Suprapubic skin (tissue), 4 donors: ENCODE measurements at regions not wholly inside any gene's neighbourhood (a gene's known extent, or its start where the extent isn't known, plus 50 kb on each side); places are given as distances from the start of the nearest gene placed in this dataset.

Experiments used
- EP300 ChIP-seq: sonication (generic); formaldehyde crosslinking; IDR thresholded peaks from one replicate; pipeline ENCODE4 v1.6.1; 2017; ENCODE audit warnings: antibody characterized with exemption
- POLR2A ChIP-seq, 2 donors: fragments of 450-650 bp; IDR thresholded peaks; one replicate each; pipeline ENCODE4 v1.6.1; 2017; ENCODE audit warnings: antibody characterized with exemption in 2 of 2, mild to moderate bottlenecking in 2 of 2, moderate library complexity in 2 of 2
- POLR2AphosphoS5 ChIP-seq, 3 donors: sonication (generic); formaldehyde crosslinking; IDR thresholded peaks; one replicate each; pipeline ENCODE4 v1.6.1; 2017; ENCODE audit warnings: antibody characterized with exemption in 3 of 3
- TF ChIP-seq, protein P1 (sequence below), 2 donors: fragments of 200-600 bp in 1 of 2; fragments of 450-650 bp in 1 of 2; sonication (generic) in 1 of 2; IDR thresholded peaks; one replicate each; pipeline ENCODE4 v1.5.1; 2016 to 2019; ENCODE audit warnings: antibody characterized with exemption in 2 of 2, mild to moderate bottlenecking in 1 of 2, moderate library complexity in 1 of 2

DNA sequence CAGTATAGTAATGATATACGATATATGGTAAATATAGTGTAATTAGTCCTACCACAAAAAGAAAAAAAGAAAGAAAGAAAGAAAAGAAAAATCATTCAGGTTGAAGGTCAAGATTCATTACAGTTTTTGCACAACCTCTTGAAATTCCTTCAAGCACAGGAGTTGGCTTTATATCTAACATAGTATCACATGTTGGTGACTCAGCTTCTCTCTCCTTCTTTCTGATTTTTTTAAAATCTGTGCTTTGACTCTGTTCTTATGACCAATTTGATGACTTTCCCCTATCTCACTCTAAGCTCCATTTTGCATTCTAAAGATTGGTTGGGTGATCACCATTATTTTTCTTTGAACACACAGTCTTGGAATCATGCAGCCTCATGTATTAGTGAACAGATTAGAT, 148.2 kb upstream of the COL11A1 start:
- TF ChIP-seq EP300 (no peak), POLR2A (IDR thresholded peaks at IDR 0.05) (no peak), POLR2AphosphoS5 (IDR thresholded peaks at IDR 0.05) (no peak)
- TF ChIP-seq, protein P1, sequence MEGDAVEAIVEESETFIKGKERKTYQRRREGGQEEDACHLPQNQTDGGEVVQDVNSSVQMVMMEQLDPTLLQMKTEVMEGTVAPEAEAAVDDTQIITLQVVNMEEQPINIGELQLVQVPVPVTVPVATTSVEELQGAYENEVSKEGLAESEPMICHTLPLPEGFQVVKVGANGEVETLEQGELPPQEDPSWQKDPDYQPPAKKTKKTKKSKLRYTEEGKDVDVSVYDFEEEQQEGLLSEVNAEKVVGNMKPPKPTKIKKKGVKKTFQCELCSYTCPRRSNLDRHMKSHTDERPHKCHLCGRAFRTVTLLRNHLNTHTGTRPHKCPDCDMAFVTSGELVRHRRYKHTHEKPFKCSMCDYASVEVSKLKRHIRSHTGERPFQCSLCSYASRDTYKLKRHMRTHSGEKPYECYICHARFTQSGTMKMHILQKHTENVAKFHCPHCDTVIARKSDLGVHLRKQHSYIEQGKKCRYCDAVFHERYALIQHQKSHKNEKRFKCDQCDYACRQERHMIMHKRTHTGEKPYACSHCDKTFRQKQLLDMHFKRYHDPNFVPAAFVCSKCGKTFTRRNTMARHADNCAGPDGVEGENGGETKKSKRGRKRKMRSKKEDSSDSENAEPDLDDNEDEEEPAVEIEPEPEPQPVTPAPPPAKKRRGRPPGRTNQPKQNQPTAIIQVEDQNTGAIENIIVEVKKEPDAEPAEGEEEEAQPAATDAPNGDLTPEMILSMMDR (IDR thresholded peaks at IDR 0.05), result no peak
